DND-41 (cell line): ENCODE measurements at regions not wholly inside any gene's neighbourhood (a gene's known extent, or its start where the extent isn't known, plus 50 kb on each side); places are given as distances from the start of the nearest gene placed in this dataset.
"Not testable (repeated sequence)": the region's sequence is repeated elsewhere in the genome, so short reads cannot be mapped to it uniquely, and the experiment has no call there.

ENCODE experiments used
- ATAC-seq: fragments of 200-7000 bp; cut with Tn5 transposase; 3 replicates; pipeline ENCODE4 v1.9.1; 2021; ENCODE audit warnings: low read depth; ENCODE audit not compliant: insufficient read depth
- DNase-seq: peaks from one replicate; pipeline ENCODE4 v3.0.0-alpha.2; 2020
- H2AFZ ChIP-seq: 2 replicates; pipeline ENCODE4 v1.6.0; 2012; ENCODE audit warnings: low read depth, low read length
- H3K27ac ChIP-seq: 2 replicates; pipeline ENCODE4 v1.5.1; 2012; ENCODE audit warnings: low read length, inconsistent platforms
- H3K27me3 ChIP-seq: fragments of 200-600 bp; sonication (generic); 2 replicates; pipeline ENCODE4 v1.6.0; 2012; ENCODE audit warnings: low read length, mild to moderate bottlenecking, inconsistent platforms; ENCODE audit not compliant: insufficient read depth, poor library complexity
- H3K36me3 ChIP-seq: 2 replicates; pipeline ENCODE4 v1.5.1; 2012; ENCODE audit warnings: low read length, inconsistent platforms; ENCODE audit not compliant: insufficient read depth
- H3K4me1 ChIP-seq: 2 replicates; pipeline ENCODE4 v1.5.1; 2012; ENCODE audit warnings: mild to moderate bottlenecking, low read length; ENCODE audit not compliant: insufficient read depth
- H3K4me2 ChIP-seq: 2 replicates; pipeline ENCODE4 v1.6.0; 2012; ENCODE audit warnings: mild to moderate bottlenecking, moderate library complexity, low read length, inconsistent platforms; ENCODE audit not compliant: insufficient read depth
- H3K4me3 ChIP-seq, 2 experiments: fragments of 200-600 bp in 1 of 2; shearing (Covaris generic) in 1 of 2; 2 replicates each; pipeline ENCODE4 v1.5.1; 2012 to 2016; ENCODE audit warnings: inconsistent platforms in 2 of 2, low read length in 2 of 2, mild to moderate bottlenecking in 2 of 2, low read depth in 1 of 2, moderate library complexity in 1 of 2
- H3K79me2 ChIP-seq: 2 replicates; pipeline ENCODE4 v1.6.0; 2012; ENCODE audit warnings: low read length, inconsistent platforms; ENCODE audit not compliant: insufficient read depth
- H3K9ac ChIP-seq: 2 replicates; pipeline ENCODE4 v1.6.0; 2012; ENCODE audit warnings: low read depth, mild to moderate bottlenecking, inconsistent platforms, low read length, moderate library complexity
- H3K9me3 ChIP-seq: 2 replicates; pipeline ENCODE4 v1.5.1; 2012; ENCODE audit warnings: low read length, moderate library complexity, mild to moderate bottlenecking, inconsistent platforms; ENCODE audit not compliant: insufficient read depth, severe bottlenecking
- H4K20me1 ChIP-seq: 2 replicates; pipeline ENCODE4 v1.6.0; 2012; ENCODE audit warnings: low read length; ENCODE audit not compliant: insufficient read depth
- CTCF ChIP-seq: IDR thresholded peaks from 2 replicates; pipeline ENCODE4 v1.5.1; 2012; ENCODE audit warnings: borderline replicate concordance, low read length, moderate library complexity, mild to moderate bottlenecking; ENCODE audit not compliant: poor library complexity, severe bottlenecking; ENCODE audit errors: extremely low read depth
- EZH2 ChIP-seq: IDR thresholded peaks from 3 replicates; pipeline ENCODE4 v1.6.1; 2012; ENCODE audit warnings: borderline replicate concordance, low read depth, mild to moderate bottlenecking, moderate library complexity, low read length, inconsistent platforms; ENCODE audit not compliant: severe bottlenecking

GRCh38 chr12:34107781-34108404 is 85.6 kb downstream of the ALG10 start:
- H3K4me3 ChIP-seq = no peak overlapping the region
- no peaks in the 10 kb centered on the region for H3K79me2 ChIP-seq
- H3K27ac ChIP-seq = no peak overlapping the region
- TF ChIP-seq CTCF (no peak), EZH2 (no peak)
- DNase-seq (no peak), ATAC-seq (no peak)
- H3K4me1 ChIP-seq = no peaks in the 10 kb centered on the region
- no peaks in the 10 kb centered on the region for H3K27me3 ChIP-seq
- no peaks in the 10 kb centered on the region for H4K20me1 ChIP-seq
- no peak overlapping the region for H3K9ac ChIP-seq
- H3K36me3 ChIP-seq = no peaks in the 10 kb centered on the region
- H2AFZ ChIP-seq = no peak overlapping the region
- H3K4me2 ChIP-seq = no peak overlapping the region
- H3K9me3 ChIP-seq = peaks cover 13% of the 10 kb centered on the region

- Histone ChIP-seq H3K9ac (no peak overlapping the region), H3K9me3 (peaks cover 13% of the 10 kb centered on the region)
- TF ChIP-seq EZH2 (no peak), CTCF (no peak)
Observed at GRCh38 chr12:34108405-34108803, 86.1 kb downstream of the ALG10 start.

GRCh38 chr12:34108967-34109366 is 86.7 kb downstream of the ALG10 start:
- Histone ChIP-seq H3K9me3 (peaks cover 13% of the 10 kb centered on the region), H3K27me3 (no peaks in the 10 kb centered on the region)
- TF ChIP-seq EZH2 (no peak), CTCF (no peak)

More at GRCh38 chr12:34108405-34108803, 86.1 kb downstream of the ALG10 start:
- H3K79me2 ChIP-seq = no peaks in the 10 kb centered on the region
- H3K4me3 ChIP-seq = no peak overlapping the region
- no peaks in the 10 kb centered on the region for H3K36me3 ChIP-seq
- no peak for DNase-seq
- no peaks in the 10 kb centered on the region for H4K20me1 ChIP-seq
- H3K27me3 ChIP-seq = no peaks in the 10 kb centered on the region
- H3K4me1 ChIP-seq = no peaks in the 10 kb centered on the region
- H3K4me2 ChIP-seq = no peak overlapping the region
- no peak for ATAC-seq
- no peak overlapping the region for H3K27ac ChIP-seq
- H2AFZ ChIP-seq = no peak overlapping the region

GRCh38 chr12:34109390-34109789 is 87.1 kb downstream of the ALG10 start:
- H3K9me3 ChIP-seq = peaks cover 13% of the 10 kb centered on the region
- no peaks in the 10 kb centered on the region for H3K4me1 ChIP-seq
- no peak overlapping the region for H3K4me3 ChIP-seq
- ATAC-seq (no peak), DNase-seq (no peak)
- H3K79me2 ChIP-seq = no peaks in the 10 kb centered on the region
- H3K4me2 ChIP-seq = no peak overlapping the region
- no peak overlapping the region for H3K27ac ChIP-seq
- no peaks in the 10 kb centered on the region for H3K36me3 ChIP-seq
- H2AFZ ChIP-seq = no peak overlapping the region
- TF ChIP-seq CTCF (no peak), EZH2 (no peak)
- H4K20me1 ChIP-seq = no peaks in the 10 kb centered on the region
- H3K27me3 ChIP-seq = no peaks in the 10 kb centered on the region
- H3K9ac ChIP-seq = no peak overlapping the region

More at GRCh38 chr12:34108967-34109366, 86.7 kb downstream of the ALG10 start:
- no peaks in the 10 kb centered on the region for H3K79me2 ChIP-seq
- no peak overlapping the region for H3K4me2 ChIP-seq
- no peak overlapping the region for H3K4me3 ChIP-seq
- DNase-seq (no peak), ATAC-seq (no peak)
- H3K36me3 ChIP-seq = no peaks in the 10 kb centered on the region
- no peak overlapping the region for H3K27ac ChIP-seq
- H2AFZ ChIP-seq = no peak overlapping the region
- no peaks in the 10 kb centered on the region for H3K4me1 ChIP-seq
- H4K20me1 ChIP-seq = no peaks in the 10 kb centered on the region
- no peak overlapping the region for H3K9ac ChIP-seq

- H3K9ac ChIP-seq, H3K79me2 ChIP-seq, H3K27me3 ChIP-seq, H4K20me1 ChIP-seq, H3K36me3 ChIP-seq, H3K27ac ChIP-seq, H3K4me2 ChIP-seq, ATAC-seq, H3K4me3 ChIP-seq, DNase-seq, H3K4me1 ChIP-seq, H2AFZ ChIP-seq: not testable (repeated sequence)
- peaks cover 13% of the 10 kb centered on the region for H3K9me3 ChIP-seq
Observed at GRCh38 chr12:34109909-34110531, 87.7 kb downstream of the ALG10 start.
